Transverse colon (tissue), 4 donors: ENCODE measurements at regions not wholly inside any gene's neighbourhood (a gene's known extent, or its start where the extent isn't known, plus 50 kb on each side); places are given as distances from the start of the nearest gene placed in this dataset.

Experiments
- CTCF ChIP-seq, 5 experiments: fragments of 200-600 bp in 3 of 5; fragments of 450-650 bp in 2 of 5; sonication (generic) in 3 of 5; IDR thresholded peaks; 1 replicate in 2 of 5; 2 replicates in 3 of 5; pipeline ENCODE4 v1.5.1; 2016 to 2017; ENCODE audit warnings: antibody characterized with exemption in 5 of 5, inconsistent platforms in 3 of 5, mild to moderate bottlenecking in 2 of 5, moderate library complexity in 1 of 5
- POLR2AphosphoS5 ChIP-seq, 3 donors: sonication (generic); formaldehyde crosslinking; IDR thresholded peaks; one replicate each; pipeline ENCODE4 v1.6.1; 2016; ENCODE audit warnings: antibody characterized with exemption in 3 of 3

DNA sequence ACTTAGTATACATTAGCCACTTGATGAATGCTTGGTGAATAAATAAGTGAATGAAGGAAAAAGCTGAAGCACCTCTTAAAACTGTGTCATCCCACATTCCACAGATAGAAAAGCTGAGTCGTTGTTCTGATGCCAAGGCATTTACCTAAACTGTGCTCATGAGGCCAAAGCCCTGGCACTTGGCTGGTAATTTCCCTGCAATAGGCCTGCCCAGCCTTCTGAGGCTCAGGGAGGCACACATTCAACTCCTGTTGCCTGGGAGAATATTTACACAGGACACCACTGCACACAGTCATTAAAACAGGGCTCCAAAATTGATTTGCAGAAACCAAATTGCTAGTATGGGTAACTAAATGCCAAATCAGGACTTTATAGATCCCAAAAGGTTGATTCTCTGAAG, 333.0 kb upstream of the C16orf82 start:
- no peak for TF ChIP-seq CTCF (IDR thresholded peaks at IDR 0.05)
- TF ChIP-seq POLR2AphosphoS5 (IDR thresholded peaks at IDR 0.05): no peak
